Activated T-cell treated with anti-CD3 and anti-CD28 coated beads, Interleukin-2, amount 50 U/mL, for 72 hours (primary cell): ENCODE measurements at regions not wholly inside any gene's neighbourhood (a gene's known extent, or its start where the extent isn't known, plus 50 kb on each side); places are given as distances from the start of the nearest gene placed in this dataset.

ENCODE experiments used
- ATAC-seq, 2 donors: fragments of 150-1000 bp; cut with Tn5 transposase; replicated peaks in 1 of 2; 2 replicates each; pipeline ENCODE4 v1.10.0; 2021; ENCODE audit warnings: moderate library complexity in 2 of 2, mild to moderate bottlenecking in 1 of 2
- DNase-seq, 2 donors: peaks; one replicate each; pipeline ENCODE4 v3.0.0; 2021 to 2022; ENCODE audit warnings: mixed read lengths in 1 of 2
- H3K27ac Mint-ChIP-seq: one replicate; pipeline ENCODE4 v1.8.0; 2022; ENCODE audit warnings: mild to moderate bottlenecking, moderate library complexity, mixed read lengths
- H3K27me3 Mint-ChIP-seq: one replicate; pipeline ENCODE4 v1.8.0; 2022; ENCODE audit warnings: low read depth, mixed read lengths
- H3K36me3 Mint-ChIP-seq, 2 donors: one replicate each; pipeline ENCODE4 v1.8.0; 2022; ENCODE audit warnings: mixed read lengths in 2 of 2, mild to moderate bottlenecking in 1 of 2; ENCODE audit not compliant: insufficient read depth in 2 of 2
- H3K4me1 Mint-ChIP-seq: one replicate; pipeline ENCODE4 v1.8.0; 2022; ENCODE audit warnings: low read depth, mixed read lengths
- H3K4me3 Mint-ChIP-seq, 2 donors: one replicate each; pipeline ENCODE4 v1.8.0; 2022; ENCODE audit warnings: mild to moderate bottlenecking in 2 of 2, mixed read lengths in 2 of 2, moderate library complexity in 2 of 2
- H3K9me3 Mint-ChIP-seq, 2 donors: one replicate each; pipeline ENCODE4 v1.8.0; 2022; ENCODE audit warnings: mixed read lengths in 2 of 2

GRCh38 chr12:107320033-107320928, 226.9 kb upstream of the CRY1 start:
- Mint-ChIP-seq H3K27me3 (peaks cover 6% of the 10 kb centered on the region), H3K4me3 (peak overlapping the region; percentile 88 to 97), H3K27ac (peak overlapping the region; percentile 64), H3K4me1 (peaks cover 39% of the 10 kb centered on the region), H3K36me3 (peaks cover 0 to 7% of the 10 kb centered on the region in 2 donors), H3K9me3 (no peaks in the 10 kb centered on the region)
- ATAC-seq, result peak; percentile 59 to 66
- DNase-seq, result peak; percentile 89 to 92

DNA sequence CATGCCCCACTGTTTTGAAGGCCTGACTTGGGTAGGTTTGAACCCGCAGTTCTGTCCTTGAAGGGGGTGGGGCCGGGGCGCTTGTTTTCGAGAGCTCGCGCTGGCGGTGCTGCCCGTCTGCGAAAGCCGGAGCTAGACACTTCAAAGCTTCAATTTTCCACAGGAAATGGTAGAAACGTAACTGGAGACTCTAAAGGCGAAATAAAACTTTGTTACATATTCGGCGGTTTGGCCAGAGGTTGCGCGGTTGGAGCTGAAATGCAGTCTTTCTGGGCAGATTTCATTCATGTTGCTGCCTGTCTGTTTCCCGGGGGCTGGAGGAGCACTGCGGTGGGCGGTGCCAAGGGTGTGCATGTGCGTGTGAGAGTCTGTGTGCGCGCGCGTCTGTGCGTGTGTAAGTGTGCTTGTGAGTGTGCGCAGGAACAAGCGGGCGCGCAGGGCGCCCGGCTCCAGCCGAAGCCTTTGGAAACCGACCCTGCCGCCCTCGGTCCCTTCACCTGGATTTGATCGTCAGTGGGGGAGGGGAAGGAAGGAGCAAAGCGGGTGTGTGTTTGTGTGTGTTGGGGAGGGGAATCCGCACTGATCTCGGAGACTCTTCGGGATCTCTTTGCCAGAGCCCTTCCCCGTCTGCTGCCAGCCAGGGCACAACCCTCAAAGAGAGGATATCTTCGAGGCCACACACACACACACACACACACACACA, 227.7 kb upstream of the CRY1 start:
- Mint-ChIP-seq H3K27me3 (peaks cover 6% of the 10 kb centered on the region), H3K36me3 (peaks cover 0 to 7% of the 10 kb centered on the region in 2 donors), H3K4me3 (peak overlapping the region; percentile 88 to 97), H3K9me3 (no peaks in the 10 kb centered on the region), H3K27ac (peak overlapping the region; percentile 64), H3K4me1 (peaks cover 42% of the 10 kb centered on the region)
- peak; percentile 78 to 90 for DNase-seq
- peak; percentile 42 to 56 for ATAC-seq

DNA sequence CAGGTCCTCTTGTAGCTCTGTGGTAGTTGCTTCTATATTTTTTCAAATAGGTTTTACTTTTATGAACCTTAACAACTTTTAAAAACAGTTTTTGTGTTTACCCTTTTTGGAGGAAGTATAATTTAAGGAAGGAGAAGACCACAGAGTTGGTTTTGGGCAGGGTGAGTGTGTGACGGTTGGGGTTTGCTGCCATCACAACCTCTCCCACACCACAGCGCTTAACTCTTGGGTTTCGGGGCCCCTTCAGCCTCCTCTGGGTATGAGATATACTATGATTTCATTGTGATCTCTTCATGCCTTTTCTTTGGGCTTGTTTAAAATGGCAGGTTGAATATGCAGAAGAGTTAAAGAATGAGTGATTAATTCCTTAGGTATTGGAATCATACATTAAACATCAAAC, 228.7 kb upstream of the CRY1 start:
- peaks cover 3% of the 10 kb centered on the region for H3K27me3 Mint-ChIP-seq
- peak overlapping the region; percentile 88 to 97 for H3K4me3 Mint-ChIP-seq
- no peaks in the 10 kb centered on the region for H3K9me3 Mint-ChIP-seq
- H3K27ac Mint-ChIP-seq, result peak overlapping the region; percentile 64
- DNase-seq (peak; percentile 70 to 83), ATAC-seq (peak; percentile 31 to 40)
- H3K36me3 Mint-ChIP-seq, result peaks cover 0 to 7% of the 10 kb centered on the region in 2 donors
- peaks cover 48% of the 10 kb centered on the region for H3K4me1 Mint-ChIP-seq

GRCh38 chr12:107325075-107325608, 231.8 kb upstream of the CRY1 start:
- ATAC-seq (no peak), DNase-seq (no peak)
- Mint-ChIP-seq H3K27me3 (no peaks in the 10 kb centered on the region), H3K36me3 (peaks cover 3 to 11% of the 10 kb centered on the region in 2 donors), H3K4me1 (peaks cover 78% of the 10 kb centered on the region), H3K4me3 (no peak overlapping the region), H3K27ac (no peak overlapping the region), H3K9me3 (peaks cover 3 to 4% of the 10 kb centered on the region in 2 donors)

DNA sequence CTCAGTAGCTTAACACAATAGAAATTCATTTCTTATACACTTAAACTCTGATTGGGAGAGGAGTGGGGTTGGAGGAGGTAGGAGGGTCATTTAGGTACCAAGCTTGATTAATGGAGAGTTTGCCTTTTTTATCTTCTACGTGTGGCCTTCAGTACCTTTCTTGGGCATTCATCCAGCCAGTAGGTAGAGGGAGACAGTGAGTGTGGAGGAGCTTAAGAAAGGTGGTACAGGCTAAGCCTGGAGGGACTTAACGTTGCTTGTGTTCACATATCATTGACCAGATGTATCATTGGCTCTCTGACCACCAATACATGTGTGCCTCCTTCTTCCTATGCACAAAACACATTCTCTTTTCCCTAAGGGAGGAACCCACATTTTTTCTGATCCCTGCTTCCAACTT, 232.9 kb upstream of the CRY1 start:
- Mint-ChIP-seq H3K9me3 (peaks cover 3 to 4% of the 10 kb centered on the region in 2 donors), H3K27me3 (no peaks in the 10 kb centered on the region), H3K4me1 (peaks cover 78% of the 10 kb centered on the region), H3K4me3 (no peak overlapping the region), H3K27ac (no peak overlapping the region), H3K36me3 (peaks cover 3 to 6% of the 10 kb centered on the region in 2 donors)
- no peak for ATAC-seq
- DNase-seq, result no peak

- Mint-ChIP-seq H3K27me3 (no peaks in the 10 kb centered on the region), H3K4me1 (peaks cover 78% of the 10 kb centered on the region), H3K27ac (peak overlapping the region; percentile 4), H3K4me3 (no peak overlapping the region), H3K36me3 (peaks cover 3% of the 10 kb centered on the region in 2 donors), H3K9me3 (peaks cover 3 to 4% of the 10 kb centered on the region in 2 donors)
- DNase-seq (no peak), ATAC-seq (no peak)
Measured at GRCh38 chr12:107327651-107328182, 234.4 kb upstream of the CRY1 start.

GRCh38 chr12:107328442-107329133, 235.2 kb upstream of the CRY1 start:
- no peak overlapping the region for H3K27ac Mint-ChIP-seq
- peak; percentile 49 for ATAC-seq

GRCh38 chr12:107329569-107330324, 236.4 kb upstream of the CRY1 start:
- Mint-ChIP-seq H3K27me3 (no peaks in the 10 kb centered on the region), H3K9me3 (peaks cover 4 to 8% of the 10 kb centered on the region in 2 donors), H3K36me3 (peaks cover 5 to 11% of the 10 kb centered on the region in 2 donors), H3K4me3 (peak overlapping the region; percentile 76 to 77), H3K4me1 (peaks cover 84% of the 10 kb centered on the region), H3K27ac (peak overlapping the region; percentile 70)
- ATAC-seq (peak; percentile 74 to 84), DNase-seq (peak in 1 of 2 donors; percentile 19)

More at GRCh38 chr12:107328442-107329133, 235.2 kb upstream of the CRY1 start:
- Mint-ChIP-seq H3K4me1 (peaks cover 78% of the 10 kb centered on the region), H3K36me3 (peaks cover 3% of the 10 kb centered on the region in 2 donors), H3K4me3 (peak overlapping the region; percentile 41 to 42), H3K27me3 (no peaks in the 10 kb centered on the region), H3K9me3 (peaks cover 3 to 4% of the 10 kb centered on the region in 2 donors)
- peak; percentile 60 to 65 for DNase-seq

GRCh38 chr12:107330831-107331431, 237.6 kb upstream of the CRY1 start:
- Mint-ChIP-seq H3K9me3 (peaks cover 4 to 8% of the 10 kb centered on the region in 2 donors), H3K4me1 (peaks cover 89% of the 10 kb centered on the region), H3K27ac (no peak overlapping the region), H3K4me3 (peak overlapping the region; percentile 62 to 76), H3K36me3 (peaks cover 5 to 14% of the 10 kb centered on the region in 2 donors), H3K27me3 (no peaks in the 10 kb centered on the region)
- ATAC-seq, result peak; percentile 33 to 53
- peak; percentile 40 to 49 for DNase-seq

DNA sequence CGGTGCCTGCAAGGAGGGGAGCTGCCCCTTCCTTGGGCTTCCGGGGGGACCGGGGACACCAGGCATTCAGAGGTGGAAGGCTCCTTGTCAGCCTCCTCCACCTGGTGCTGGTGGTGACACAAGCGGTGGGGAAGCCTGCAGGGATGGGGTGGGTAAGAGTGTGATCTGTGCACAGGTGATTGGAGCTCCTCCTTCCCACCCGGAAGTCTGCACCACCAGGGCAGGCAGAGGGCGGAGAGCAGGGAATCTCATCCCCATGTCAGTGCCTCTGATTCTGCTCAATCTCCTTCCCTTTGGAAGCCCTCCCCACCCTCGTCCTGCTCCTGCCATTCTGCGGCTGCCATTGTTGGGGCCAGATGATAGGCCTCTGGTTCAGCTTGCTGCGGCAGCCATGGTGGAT, 238.1 kb upstream of the CRY1 start:
- ATAC-seq, result no peak

DNA sequence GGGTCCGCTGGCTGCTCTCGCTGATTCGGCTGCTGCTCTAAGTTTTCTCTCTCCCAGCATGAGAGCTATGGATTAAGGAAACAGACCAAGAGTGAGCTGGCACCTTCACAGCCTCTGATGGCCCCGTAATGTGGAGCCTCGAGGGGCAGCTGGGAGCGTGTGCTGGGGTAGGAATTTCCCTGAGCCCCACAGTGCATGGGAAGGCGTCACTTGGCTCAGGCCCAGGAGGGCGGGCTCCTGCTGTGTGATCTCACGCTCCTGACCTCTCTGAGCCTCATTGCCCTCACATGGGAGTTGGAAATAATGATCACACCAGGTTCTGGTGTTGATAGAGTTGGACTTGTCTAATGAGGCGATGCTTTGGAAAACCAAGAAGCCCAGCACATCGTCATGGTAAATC, 238.6 kb upstream of the CRY1 start:
- DNase-seq (no peak), ATAC-seq (no peak)
- Mint-ChIP-seq H3K4me1 (peaks cover 93% of the 10 kb centered on the region), H3K9me3 (peaks cover 4 to 8% of the 10 kb centered on the region in 2 donors), H3K36me3 (peaks cover 5 to 14% of the 10 kb centered on the region in 2 donors), H3K4me3 (peak overlapping the region in 1 of 2 donors; percentile 4), H3K27me3 (no peaks in the 10 kb centered on the region), H3K27ac (no peak overlapping the region)

More for the DNA sequence above, 238.1 kb upstream of the CRY1 start:
- H3K4me1 Mint-ChIP-seq, result peaks cover 89% of the 10 kb centered on the region
- H3K9me3 Mint-ChIP-seq, result peaks cover 4 to 8% of the 10 kb centered on the region in 2 donors
- H3K27ac Mint-ChIP-seq, result no peak overlapping the region
- DNase-seq, result no peak
- H3K27me3 Mint-ChIP-seq, result no peaks in the 10 kb centered on the region
- peak overlapping the region; percentile 62 to 76 for H3K4me3 Mint-ChIP-seq
- H3K36me3 Mint-ChIP-seq, result peaks cover 5 to 14% of the 10 kb centered on the region in 2 donors
